Transverse colon (tissue), 4 donors: ENCODE measurements at regions not wholly inside any gene's neighbourhood (a gene's known extent, or its start where the extent isn't known, plus 50 kb on each side); places are given as distances from the start of the nearest gene placed in this dataset.

Experiments
- DNase-seq: peaks from one replicate; pipeline ENCODE4 v3.0.0-alpha.2; 2019
- H3K27ac ChIP-seq, 4 donors: fragments of 200-600 bp; sonication (generic); 2 replicates each; pipeline ENCODE4 v1.5.1; 2016 to 2018; ENCODE audit warnings: inconsistent platforms in 4 of 4
- H3K27me3 ChIP-seq: fragments of 200-600 bp; sonication (generic); 2 replicates; pipeline ENCODE4 v1.5.1; 2017; ENCODE audit warnings: inconsistent platforms
- H3K36me3 ChIP-seq, 4 donors: fragments of 200-600 bp; sonication (generic); 2 replicates each; pipeline ENCODE4 v1.5.1; 2017 to 2019; ENCODE audit warnings: inconsistent platforms in 4 of 4
- H3K4me1 ChIP-seq, 4 donors: fragments of 200-600 bp; sonication (generic); 2 replicates each; pipeline ENCODE4 v1.5.1; 2017 to 2020; ENCODE audit warnings: inconsistent platforms in 4 of 4
- H3K4me3 ChIP-seq, 4 donors: fragments of 200-600 bp; sonication (generic); 1 replicate in 1 of 4; 2 replicates in 3 of 4; pipeline versions ENCODE4 v1.5.1 to v1.6.1; 2017 to 2019; ENCODE audit warnings: inconsistent platforms in 4 of 4
- H3K9me3 ChIP-seq, 2 donors: fragments of 200-600 bp; sonication (generic); 2 replicates each; pipeline ENCODE4 v1.5.1; 2017 to 2019; ENCODE audit warnings: inconsistent platforms in 2 of 2
- CTCF ChIP-seq, 5 experiments: fragments of 200-600 bp in 3 of 5; fragments of 450-650 bp in 2 of 5; sonication (generic) in 3 of 5; IDR thresholded peaks; 1 replicate in 2 of 5; 2 replicates in 3 of 5; pipeline ENCODE4 v1.5.1; 2016 to 2017; ENCODE audit warnings: antibody characterized with exemption in 5 of 5, inconsistent platforms in 3 of 5, mild to moderate bottlenecking in 2 of 5, moderate library complexity in 1 of 5
- EP300 ChIP-seq: sonication (generic); formaldehyde crosslinking; IDR thresholded peaks from one replicate; pipeline ENCODE4 v1.6.1; 2017; ENCODE audit warnings: antibody characterized with exemption, low read depth
- POLR2A ChIP-seq: fragments of 450-650 bp; IDR thresholded peaks from one replicate; pipeline ENCODE4 v1.6.1; 2016; ENCODE audit warnings: antibody characterized with exemption, mild to moderate bottlenecking, moderate library complexity
- POLR2AphosphoS5 ChIP-seq, 3 donors: sonication (generic); formaldehyde crosslinking; IDR thresholded peaks; one replicate each; pipeline ENCODE4 v1.6.1; 2016; ENCODE audit warnings: antibody characterized with exemption in 3 of 3
- WGBS, 2 donors: methylation state at CpG; one replicate each; pipeline ENCODE4 v1.1.5; 2018; ENCODE audit warnings: low coverage in 1 of 2; 5-methylcytosine and 5-hydroxymethylcytosine counted together
- in situ Hi-C, 4 donors: fragments of 200-750 bp; cut with MboI; loops; one replicate each; pipeline versions ENCODE4 v1.15.0 to v1.15.1; 2017; ENCODE audit warnings: low sequenced_read_pairs in 3 of 4, low pct_ligation_motif_present in 1 of 4, low pct_unique_long_range_greater_than_20kb in 1 of 4
- intact Hi-C: fragments of 100-400 bp; cut with DNase I; formaldehyde crosslinking; loops from one replicate; pipeline ENCODE4 v1.15.1; 2023; ENCODE audit warnings: low total_unique reads

- Histone ChIP-seq H3K36me3 (no peaks in the 10 kb centered on the region), H3K9me3 (no peaks in the 10 kb centered on the region), H3K4me3 (no peak overlapping the region), H3K4me1 (no peaks in the 10 kb centered on the region), H3K27me3 (no peaks in the 10 kb centered on the region), H3K27ac (no peak overlapping the region)
- intact Hi-C loops, result no loop called here
- WGBS, 2 donors, result 53 to 63% methylated on average over 3 of the region's 3 CpGs
- in situ Hi-C loops, result no loop called here
- DNase-seq, result no peak
- TF ChIP-seq POLR2AphosphoS5 (IDR thresholded peaks at IDR 0.05) (no peak), CTCF (IDR thresholded peaks at IDR 0.05) (no peak), POLR2A (no peak), EP300 (no peak)
Measured at GRCh38 chr3:63150880-63151279, 127.2 kb upstream of the SYNPR start.

GRCh38 chr3:63151897-63152296 lies 126.2 kb upstream of the SYNPR start:
- Histone ChIP-seq H3K36me3 (no peaks in the 10 kb centered on the region), H3K27ac (no peak overlapping the region), H3K4me1 (no peaks in the 10 kb centered on the region), H3K4me3 (no peak overlapping the region), H3K27me3 (no peaks in the 10 kb centered on the region), H3K9me3 (no peaks in the 10 kb centered on the region)
- intact Hi-C loops, result no loop called here
- DNase-seq, result no peak
- WGBS, 2 donors, result 86% methylated on average over 1 of the region's 1 CpG; no CpG with 5 or more reads in 1 of the 2 donors
- TF ChIP-seq CTCF (IDR thresholded peaks at IDR 0.05) (no peak), EP300 (no peak), POLR2A (no peak), POLR2AphosphoS5 (IDR thresholded peaks at IDR 0.05) (no peak)
- in situ Hi-C loops, result no loop called here

GRCh38 chr3:63159764-63160163 lies 118.3 kb upstream of the SYNPR start:
- intact Hi-C loops (no loop called here), in situ Hi-C loops (no loop called here)
- Histone ChIP-seq H3K4me3 (no peak overlapping the region), H3K36me3 (no peaks in the 10 kb centered on the region), H3K9me3 (no peaks in the 10 kb centered on the region), H3K27ac (no peak overlapping the region), H3K27me3 (no peaks in the 10 kb centered on the region), H3K4me1 (no peaks in the 10 kb centered on the region)
- 71 to 79% methylated on average over 2 of the region's 2 CpGs for WGBS, 2 donors
- TF ChIP-seq POLR2A (no peak), EP300 (no peak), POLR2AphosphoS5 (IDR thresholded peaks at IDR 0.05) (no peak), CTCF (IDR thresholded peaks at IDR 0.05) (no peak)
- DNase-seq, result no peak

- H3K9me3 ChIP-seq, result no peaks in the 10 kb centered on the region
- H3K27me3 ChIP-seq, result no peaks in the 10 kb centered on the region
- H3K4me1 ChIP-seq, result no peaks in the 10 kb centered on the region
- TF ChIP-seq POLR2A (no peak), EP300 (no peak), POLR2AphosphoS5 (IDR thresholded peaks at IDR 0.05) (no peak), CTCF (IDR thresholded peaks at IDR 0.05) (no peak)
- no peaks in the 10 kb centered on the region for H3K36me3 ChIP-seq
- DNase-seq, result no peak
- intact Hi-C loops (no loop called here), in situ Hi-C loops (no loop called here)
- H3K27ac ChIP-seq, result no peak overlapping the region
- 40 to 72% methylated on average over 1 to 4 of the region's 4 CpGs for WGBS, 2 donors
- H3K4me3 ChIP-seq, result no peak overlapping the region
Measured at GRCh38 chr3:63167113-63167512, 111.0 kb upstream of the SYNPR start.
